CD14-positive monocyte (primary cell): ENCODE measurements at regions not wholly inside any gene's neighbourhood (a gene's known extent, or its start where the extent isn't known, plus 50 kb on each side); places are given as distances from the start of the nearest gene placed in this dataset.

Source experiments
- DNase-seq, 3 donors: peaks; one replicate each; pipeline ENCODE4 v3.0.0-alpha.2; 2011 to 2022
- H2AFZ ChIP-seq: 2 replicates; pipeline ENCODE4 v1.6.0; 2012; ENCODE audit warnings: mild to moderate bottlenecking, low read depth, low read length, inconsistent platforms; ENCODE audit not compliant: insufficient read depth, poor library complexity, severe bottlenecking
- H3K27ac ChIP-seq, 2 donors: 1 replicate in 1 of 2; 2 replicates in 1 of 2; pipeline ENCODE4 v1.5.1; 2012 to 2013; ENCODE audit warnings: low read length in 2 of 2, control low read depth in 1 of 2, inconsistent platforms in 1 of 2, low read depth in 1 of 2, mild to moderate bottlenecking in 1 of 2
- H3K27me3 ChIP-seq, 2 donors: one replicate each; pipeline versions ENCODE4 v1.6.0 to v1.6.1; 2011 to 2013; ENCODE audit warnings: low read length in 2 of 2; ENCODE audit not compliant: control insufficient read depth in 2 of 2, insufficient read depth in 2 of 2
- H3K36me3 ChIP-seq, 2 donors: replicated peaks in 1 of 2; 1 replicate in 1 of 2; 2 replicates in 1 of 2; pipeline versions ENCODE4 v1.5.1 to v1.6.1; 2012 to 2013; ENCODE audit warnings: low read length in 2 of 2, control low read depth in 1 of 2, inconsistent platforms in 1 of 2, mild to moderate bottlenecking in 1 of 2; ENCODE audit not compliant: insufficient read depth in 2 of 2, control insufficient read depth in 1 of 2
- H3K4me1 ChIP-seq, 2 donors: 1 replicate in 1 of 2; 2 replicates in 1 of 2; pipeline versions ENCODE4 v1.5.1 to v1.6.1; 2012 to 2013; ENCODE audit warnings: low read length in 2 of 2, control low read depth in 1 of 2, inconsistent platforms in 1 of 2, mild to moderate bottlenecking in 1 of 2, moderate library complexity in 1 of 2; ENCODE audit not compliant: insufficient read depth in 2 of 2, control insufficient read depth in 1 of 2
- H3K4me2 ChIP-seq: replicated peaks from 2 replicates; pipeline ENCODE3; 2012; ENCODE audit warnings: low read length, moderate library complexity, mild to moderate bottlenecking; ENCODE audit not compliant: poor library complexity, severe bottlenecking; ENCODE audit errors: extremely low read depth
- H3K4me3 ChIP-seq, 3 experiments: fragments of 200-600 bp in 1 of 3; sonication (generic) in 1 of 3; replicated peaks in 1 of 3; 1 replicate in 2 of 3; 2 replicates in 1 of 3; pipeline ENCODE4 v1.5.1; 2011 to 2013; ENCODE audit warnings: low read length in 3 of 3, mild to moderate bottlenecking in 3 of 3, control low read depth in 2 of 3, low read depth in 2 of 3, inconsistent platforms in 1 of 3, moderate library complexity in 1 of 3
- H3K79me2 ChIP-seq: 2 replicates; pipeline ENCODE4 v1.6.0; 2012; ENCODE audit warnings: mild to moderate bottlenecking, control low read depth, inconsistent platforms, low read length, moderate library complexity; ENCODE audit not compliant: insufficient read depth
- H3K9ac ChIP-seq: 2 replicates; pipeline ENCODE4 v1.6.0; 2017; ENCODE audit warnings: low read length, mild to moderate bottlenecking; ENCODE audit not compliant: insufficient read depth, poor library complexity, severe bottlenecking
- H3K9me3 ChIP-seq, 2 donors: replicated peaks in 1 of 2; 1 replicate in 1 of 2; 2 replicates in 1 of 2; pipeline versions ENCODE4 v1.5.1 to v1.6.1; 2012 to 2013; ENCODE audit warnings: low read length in 2 of 2, control low read depth in 1 of 2; ENCODE audit not compliant: control insufficient read depth in 1 of 2, insufficient read depth in 1 of 2
- H4K20me1 ChIP-seq: 2 replicates; pipeline ENCODE4 v1.6.0; 2012; ENCODE audit warnings: mild to moderate bottlenecking, low read length, control low read depth, moderate library complexity; ENCODE audit not compliant: insufficient read depth
- H3K27ac Mint-ChIP-seq, 7 donors: one replicate each; pipeline ENCODE4 v1.8.0; 2020; ENCODE audit warnings: mild to moderate bottlenecking in 7 of 7, mixed read lengths in 7 of 7, moderate library complexity in 6 of 7, inconsistent platforms in 2 of 7
- H3K27me3 Mint-ChIP-seq, 3 donors: one replicate each; pipeline ENCODE4 v1.8.0; 2021 to 2022; ENCODE audit warnings: low read depth in 3 of 3, mild to moderate bottlenecking in 3 of 3, mixed read lengths in 3 of 3, moderate library complexity in 3 of 3, inconsistent platforms in 1 of 3
- H3K36me3 Mint-ChIP-seq, 2 donors: one replicate each; pipeline ENCODE4 v1.8.0; 2020; ENCODE audit warnings: mixed read lengths in 2 of 2, inconsistent platforms in 1 of 2, mild to moderate bottlenecking in 1 of 2
- H3K4me1 Mint-ChIP-seq: one replicate; pipeline ENCODE4 v1.8.0; 2020; ENCODE audit warnings: mild to moderate bottlenecking, mixed read lengths
- H3K4me3 Mint-ChIP-seq, 2 donors: one replicate each; pipeline ENCODE4 v1.8.0; 2020; ENCODE audit warnings: mild to moderate bottlenecking in 2 of 2, mixed read lengths in 2 of 2, moderate library complexity in 1 of 2
- H3K9me3 Mint-ChIP-seq, 7 donors: one replicate each; pipeline ENCODE4 v1.8.0; 2020 to 2022; ENCODE audit warnings: mixed read lengths in 7 of 7, mild to moderate bottlenecking in 6 of 7, moderate library complexity in 6 of 7, inconsistent platforms in 2 of 7
- WGBS: methylation state at CpG from one replicate; pipeline ENCODE4 v1.1.5; 2013; ENCODE audit warnings: missing lambda C conversion rate; ENCODE audit not compliant: insufficient coverage; 5-methylcytosine and 5-hydroxymethylcytosine counted together
- intact Hi-C, 2 donors: fragments of 100-400 bp; cut with micrococcal nuclease; formaldehyde crosslinking; loops; one replicate each; pipeline versions ENCODE4 v1.15.0 to v1.15.1; 2023
- TF ChIP-seq, protein P1 (sequence below): fragments of 200-600 bp; IDR thresholded peaks from one replicate; pipeline ENCODE4 v1.8.0; 2022; ENCODE audit warnings: antibody characterized with exemption, mild to moderate bottlenecking

- Histone ChIP-seq H4K20me1 (no peaks in the 10 kb centered on the region), H3K4me2 (no peak overlapping the region), H3K36me3 (no peaks in the 10 kb centered on the region), H3K4me1 (no peaks in the 10 kb centered on the region), H3K27ac (no peak overlapping the region), H3K79me2 (no peaks in the 10 kb centered on the region), H3K27me3 (no peaks in the 10 kb centered on the region), H2AFZ (no peak overlapping the region), H3K4me3 (no peak overlapping the region), H3K9ac (no peak overlapping the region), H3K9me3 (no peaks in the 10 kb centered on the region)
- Mint-ChIP-seq H3K4me1 (no peaks in the 10 kb centered on the region), H3K27me3 (no peaks in the 10 kb centered on the region), H3K27ac (no peak overlapping the region), H3K4me3 (no peak overlapping the region), H3K9me3 (peaks cover 0 to 1% (median 0%) of the 10 kb centered on the region in 7 donors), H3K36me3 (no peaks in the 10 kb centered on the region)
- DNase-seq, result no peak
- intact Hi-C loops, result no loop called here
- WGBS, result 92% methylated on average over 4 of the region's 12 CpGs
- TF ChIP-seq, protein P1, sequence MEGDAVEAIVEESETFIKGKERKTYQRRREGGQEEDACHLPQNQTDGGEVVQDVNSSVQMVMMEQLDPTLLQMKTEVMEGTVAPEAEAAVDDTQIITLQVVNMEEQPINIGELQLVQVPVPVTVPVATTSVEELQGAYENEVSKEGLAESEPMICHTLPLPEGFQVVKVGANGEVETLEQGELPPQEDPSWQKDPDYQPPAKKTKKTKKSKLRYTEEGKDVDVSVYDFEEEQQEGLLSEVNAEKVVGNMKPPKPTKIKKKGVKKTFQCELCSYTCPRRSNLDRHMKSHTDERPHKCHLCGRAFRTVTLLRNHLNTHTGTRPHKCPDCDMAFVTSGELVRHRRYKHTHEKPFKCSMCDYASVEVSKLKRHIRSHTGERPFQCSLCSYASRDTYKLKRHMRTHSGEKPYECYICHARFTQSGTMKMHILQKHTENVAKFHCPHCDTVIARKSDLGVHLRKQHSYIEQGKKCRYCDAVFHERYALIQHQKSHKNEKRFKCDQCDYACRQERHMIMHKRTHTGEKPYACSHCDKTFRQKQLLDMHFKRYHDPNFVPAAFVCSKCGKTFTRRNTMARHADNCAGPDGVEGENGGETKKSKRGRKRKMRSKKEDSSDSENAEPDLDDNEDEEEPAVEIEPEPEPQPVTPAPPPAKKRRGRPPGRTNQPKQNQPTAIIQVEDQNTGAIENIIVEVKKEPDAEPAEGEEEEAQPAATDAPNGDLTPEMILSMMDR, result no peak
Observed at GRCh38 chr5:159442206-159442850, 112.0 kb upstream of the IL12B start.

DNA sequence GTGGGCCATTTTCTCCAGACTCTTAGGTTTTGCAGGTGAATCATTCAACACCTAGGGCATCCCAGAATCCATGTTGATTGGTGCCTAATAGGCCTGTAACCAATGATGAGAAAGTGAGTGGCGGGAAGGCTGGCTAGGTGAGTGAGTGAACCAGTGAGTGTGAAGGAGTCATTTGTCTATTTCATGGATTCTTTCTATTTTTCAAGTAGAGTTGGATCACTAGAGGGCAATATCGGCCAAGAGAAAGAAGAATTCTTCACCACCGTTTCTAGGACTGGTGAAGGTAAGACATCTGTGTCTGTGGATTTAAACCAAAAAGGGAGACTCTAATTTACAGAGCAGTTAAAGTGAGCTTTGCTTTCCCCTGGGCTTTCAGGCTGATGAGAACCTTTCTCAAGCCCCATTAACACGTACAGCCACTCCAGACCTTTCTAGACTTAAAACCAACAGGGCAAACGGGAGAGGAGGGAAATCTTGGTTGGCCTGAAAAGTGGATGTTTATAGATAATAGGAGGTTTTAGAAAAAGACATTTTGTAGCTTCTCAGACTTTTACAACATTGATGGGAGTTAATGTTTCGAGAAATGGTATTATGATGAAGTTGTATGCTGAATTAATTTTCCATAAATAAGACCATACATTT is 114.3 kb upstream of the IL12B start:
- H3K4me1 Mint-ChIP-seq, result no peaks in the 10 kb centered on the region
- Histone ChIP-seq H3K79me2 (no peaks in the 10 kb centered on the region), H3K27ac (no peak overlapping the region), H2AFZ (no peak overlapping the region), H3K9me3 (no peaks in the 10 kb centered on the region), H3K4me2 (no peak overlapping the region), H3K36me3 (no peaks in the 10 kb centered on the region), H4K20me1 (no peaks in the 10 kb centered on the region), H3K27me3 (no peaks in the 10 kb centered on the region), H3K4me1 (no peaks in the 10 kb centered on the region), H3K4me3 (no peak overlapping the region), H3K9ac (no peak overlapping the region)
- no CpG with 5 or more reads among the region's 6 CpGs for WGBS
- H3K9me3 Mint-ChIP-seq, result no peaks in the 10 kb centered on the region
- no peak for DNase-seq
- no peak overlapping the region for H3K4me3 Mint-ChIP-seq
- H3K27me3 Mint-ChIP-seq, result peaks cover 0 to 2% (median 0%) of the 10 kb centered on the region in 3 donors
- TF ChIP-seq, protein P1, result no peak
- intact Hi-C loops, result no loop called here
- no peaks in the 10 kb centered on the region for H3K36me3 Mint-ChIP-seq
- H3K27ac Mint-ChIP-seq, result no peak overlapping the region
